MM.1S (cell line): ENCODE measurements at regions not wholly inside any gene's neighbourhood (a gene's known extent, or its start where the extent isn't known, plus 50 kb on each side); places are given as distances from the start of the nearest gene placed in this dataset.

Experiments
- CTCF ChIP-seq: fragments of 300-600 bp; sonication (generic); IDR thresholded peaks from 2 replicates; pipeline ENCODE4 v1.5.1; 2016; ENCODE audit warnings: antibody characterized with exemption, low read length, mixed read lengths
- EZH2 ChIP-seq: fragments of 300-600 bp; sonication (generic); optimal IDR thresholded peaks from 2 replicates; pipeline ENCODE3; 2017; ENCODE audit warnings: low read depth, mild to moderate bottlenecking, antibody characterized with exemption, low read length, mixed read lengths

DNA sequence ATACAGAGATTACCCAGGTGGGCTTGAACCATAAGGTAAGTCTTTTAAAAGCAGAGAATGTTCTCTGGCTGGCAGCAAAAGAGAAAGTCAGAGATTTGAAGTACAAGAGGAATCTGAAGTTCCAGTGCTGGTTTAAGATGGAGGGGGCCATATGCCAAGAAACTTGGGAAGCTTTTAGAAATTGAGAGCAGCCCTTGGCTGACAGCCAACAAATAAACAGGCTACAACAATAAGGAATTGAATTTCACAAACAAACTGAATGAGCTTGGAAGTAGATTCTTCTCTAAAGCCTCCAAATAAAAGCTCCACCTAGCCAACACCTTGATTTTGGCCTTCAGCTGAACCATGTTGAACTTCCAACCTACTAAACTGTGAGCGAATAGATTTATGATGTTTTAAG is 85.7 kb downstream of the TRIM42 start:
- TF ChIP-seq CTCF (no peak), EZH2 (no peak)
